GM18873 (cell line): ENCODE measurements at regions not wholly inside any gene's neighbourhood (a gene's known extent, or its start where the extent isn't known, plus 50 kb on each side); places are given as distances from the start of the nearest gene placed in this dataset.

ENCODE experiments used
- ATAC-seq: cut with Tn5 transposase; IDR thresholded peaks from one replicate; pipeline ENCODE4 v1.9.1; 2021; ENCODE audit warnings: mild to moderate bottlenecking, moderate library complexity, moderate number of reproducible peaks; ENCODE audit not compliant: unreplicated experiment, low FRiP score

GRCh38 chr17:45677770-45678169 is 106.3 kb upstream of the CRHR1 start:
- no peak for ATAC-seq

- ATAC-seq, result no peak
Measured at GRCh38 chr17:45679426-45679825, 104.7 kb upstream of the CRHR1 start.

- no peak for ATAC-seq
Measured at GRCh38 chr17:45680360-45680759, 103.8 kb upstream of the CRHR1 start.

GRCh38 chr17:45681706-45682105 is 102.4 kb upstream of the CRHR1 start:
- no peak for ATAC-seq

- ATAC-seq, result no peak
Measured at GRCh38 chr17:45686250-45686649, 97.9 kb upstream of the CRHR1 start.

- no peak for ATAC-seq
Measured at GRCh38 chr17:45687594-45687993, 96.5 kb upstream of the CRHR1 start.

GRCh38 chr17:45688353-45688752 is 95.8 kb upstream of the CRHR1 start:
- no peak for ATAC-seq

- no peak for ATAC-seq
Measured at GRCh38 chr17:45688820-45689219, 95.3 kb upstream of the CRHR1 start.

- ATAC-seq, result no peak
Measured at GRCh38 chr17:45689451-45689850, 94.7 kb upstream of the CRHR1 start.

GRCh38 chr17:45690625-45691275 is 93.4 kb upstream of the CRHR1 start:
- ATAC-seq, result no peak

- no peak for ATAC-seq
Measured at GRCh38 chr17:45692661-45693060, 91.5 kb upstream of the CRHR1 start.

- ATAC-seq, result no peak
Measured at GRCh38 chr17:45693792-45694191, 90.3 kb upstream of the CRHR1 start.

GRCh38 chr17:45696442-45696841 is 87.7 kb upstream of the CRHR1 start:
- no peak for ATAC-seq

- no peak for ATAC-seq
Measured at GRCh38 chr17:45697076-45697475, 87.0 kb upstream of the CRHR1 start.

- ATAC-seq, result no peak
Measured at GRCh38 chr17:45700171-45701090, 83.7 kb upstream of the CRHR1 start.

- ATAC-seq, result no peak
Measured at GRCh38 chr17:45702666-45703266, 81.4 kb upstream of the CRHR1 start.

- ATAC-seq, result no peak
Measured at GRCh38 chr17:45703348-45703747, 80.8 kb upstream of the CRHR1 start.

GRCh38 chr17:45703806-45704205 is 80.3 kb upstream of the CRHR1 start:
- ATAC-seq, result no peak

GRCh38 chr17:45704251-45704650 is 79.9 kb upstream of the CRHR1 start:
- no peak for ATAC-seq

GRCh38 chr17:45705123-45706009 is 78.8 kb upstream of the CRHR1 start:
- ATAC-seq, result no peak
